Upper lobe of right lung (tissue), 1 donor: ENCODE measurements at regions not wholly inside any gene's neighbourhood (a gene's known extent, or its start where the extent isn't known, plus 50 kb on each side); places are given as distances from the start of the nearest gene placed in this dataset.
"Not testable (repeated sequence)": the region's sequence is repeated elsewhere in the genome, so short reads cannot be mapped to it uniquely, and the experiment has no call there.

ENCODE experiments used
- ATAC-seq: fragments of 200-7000 bp; cut with Tn5 transposase; one replicate; pipeline ENCODE4 v1.9.1; 2020; ENCODE audit warnings: mild to moderate bottlenecking, moderate library complexity
- DNase-seq: peaks from one replicate; pipeline ENCODE4 v3.0.0-alpha.2; 2020
- H3K27ac ChIP-seq: fragments of 200-600 bp; one replicate; pipeline ENCODE4 v1.8.0; 2022
- H3K27me3 ChIP-seq: fragments of 200-600 bp; one replicate; pipeline ENCODE4 v1.8.0; 2022; ENCODE audit warnings: mild to moderate bottlenecking
- H3K36me3 ChIP-seq: fragments of 200-600 bp; one replicate; pipeline ENCODE4 v1.8.0; 2022
- H3K4me1 ChIP-seq: fragments of 200-600 bp; one replicate; pipeline ENCODE4 v1.8.0; 2022
- H3K4me3 ChIP-seq: fragments of 200-600 bp; one replicate; pipeline ENCODE4 v1.8.0; 2022; ENCODE audit warnings: mild to moderate bottlenecking
- H3K9me3 ChIP-seq: fragments of 200-600 bp; one replicate; pipeline ENCODE4 v1.8.0; 2022
- CTCF ChIP-seq: fragments of 200-600 bp; IDR thresholded peaks from one replicate; pipeline ENCODE4 v1.8.0; 2022; ENCODE audit warnings: antibody characterized with exemption
- intact Hi-C: fragments of 100-400 bp; cut with DNase I; formaldehyde crosslinking; loops from one replicate; pipeline ENCODE4 v1.11.0; 2022
- donor health status: DM: no; HTN: yes; CAD: no; lungs with severe emphysema.

GRCh38 chr9:22214021-22214420 is 204.9 kb upstream of the CDKN2B start:
- intact Hi-C loops, result no loop called here
- Histone ChIP-seq H3K4me3 (no peak overlapping the region), H3K27me3 (no peaks in the 10 kb centered on the region), H3K4me1 (peaks cover 9% of the 10 kb centered on the region), H3K9me3 (no peaks in the 10 kb centered on the region), H3K36me3 (no peaks in the 10 kb centered on the region), H3K27ac (no peak overlapping the region)
- ATAC-seq (no peak), DNase-seq (no peak)
- TF ChIP-seq CTCF, result no peak

GRCh38 chr9:22214497-22215031 is 205.5 kb upstream of the CDKN2B start:
- H3K9me3 ChIP-seq, result no peaks in the 10 kb centered on the region
- no peaks in the 10 kb centered on the region for H3K36me3 ChIP-seq
- no peaks in the 10 kb centered on the region for H3K27me3 ChIP-seq
- no peak overlapping the region for H3K27ac ChIP-seq
- ATAC-seq (no peak), DNase-seq (no peak)
- TF ChIP-seq CTCF, result no peak
- intact Hi-C loops, result no loop called here
- peaks cover 9% of the 10 kb centered on the region for H3K4me1 ChIP-seq
- H3K4me3 ChIP-seq, result no peak overlapping the region

GRCh38 chr9:22215521-22215920 is 206.4 kb upstream of the CDKN2B start:
- no peak for TF ChIP-seq CTCF

DNA sequence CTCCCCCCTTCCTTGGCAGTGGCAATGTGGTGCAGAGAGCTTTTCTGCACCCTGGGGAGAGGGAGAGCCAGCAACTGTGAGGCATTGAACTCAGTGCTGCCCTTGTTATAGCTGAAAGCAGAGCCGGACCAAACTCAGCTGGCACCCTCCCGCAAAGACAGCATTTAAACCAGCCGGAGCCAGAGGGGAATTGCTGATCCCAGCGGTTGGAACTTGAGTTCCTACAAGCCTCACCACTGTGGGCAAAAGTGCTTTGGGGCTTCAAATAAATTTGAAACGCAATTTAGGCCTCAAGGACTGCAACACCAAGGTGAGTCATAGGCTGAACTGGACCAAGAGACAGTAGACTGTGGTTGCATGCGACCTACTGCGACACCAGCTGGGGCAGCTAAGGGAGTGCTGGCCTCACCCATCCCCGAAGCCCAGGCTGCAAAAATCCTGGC is 207.6 kb upstream of the CDKN2B start:
- H3K4me3 ChIP-seq, result no peak overlapping the region
- no peak for TF ChIP-seq CTCF
- ATAC-seq, result no peak
- H3K27ac ChIP-seq, result no peak overlapping the region
- no peaks in the 10 kb centered on the region for H3K9me3 ChIP-seq
- no peaks in the 10 kb centered on the region for H3K36me3 ChIP-seq
- H3K27me3 ChIP-seq, result no peaks in the 10 kb centered on the region
- no peak for DNase-seq
- intact Hi-C loops, result no loop called here
- H3K4me1 ChIP-seq, result peaks cover 5% of the 10 kb centered on the region

More at GRCh38 chr9:22215521-22215920, 206.4 kb upstream of the CDKN2B start:
- no peak overlapping the region for H3K27ac ChIP-seq
- H3K4me3 ChIP-seq, result no peak overlapping the region
- H3K9me3 ChIP-seq, result no peaks in the 10 kb centered on the region
- DNase-seq (no peak), ATAC-seq (no peak)
- H3K36me3 ChIP-seq, result no peaks in the 10 kb centered on the region
- H3K4me1 ChIP-seq, result peaks cover 9% of the 10 kb centered on the region
- intact Hi-C loops, result no loop called here
- H3K27me3 ChIP-seq, result no peaks in the 10 kb centered on the region

DNA sequence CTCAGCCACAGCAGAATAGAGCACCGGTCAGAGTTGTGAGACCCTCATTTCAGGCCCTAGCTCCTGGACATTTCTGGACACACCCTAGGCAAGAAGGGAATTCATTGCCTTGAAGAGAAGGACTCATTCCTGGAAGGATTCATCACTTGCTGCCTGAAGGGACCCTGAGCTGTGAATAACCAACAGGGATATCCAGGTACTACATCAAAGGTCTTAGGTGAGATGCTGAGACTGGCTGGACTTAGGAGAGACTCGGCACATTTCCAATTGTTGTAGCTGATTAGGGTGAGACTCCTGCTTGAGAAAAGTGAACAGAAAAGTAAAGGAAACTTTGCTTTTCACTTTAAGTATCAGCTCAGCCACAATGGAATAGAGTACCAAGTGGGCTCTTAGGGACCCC is 208.1 kb upstream of the CDKN2B start:
- Histone ChIP-seq H3K9me3 (no peaks in the 10 kb centered on the region), H3K36me3 (no peaks in the 10 kb centered on the region), H3K27me3 (no peaks in the 10 kb centered on the region), H3K4me3 (no peak overlapping the region), H3K27ac (no peak overlapping the region), H3K4me1 (peaks cover under 1% of the 10 kb centered on the region)
- no peak for TF ChIP-seq CTCF
- ATAC-seq (no peak), DNase-seq (no peak)
- intact Hi-C loops, result no loop called here

DNA sequence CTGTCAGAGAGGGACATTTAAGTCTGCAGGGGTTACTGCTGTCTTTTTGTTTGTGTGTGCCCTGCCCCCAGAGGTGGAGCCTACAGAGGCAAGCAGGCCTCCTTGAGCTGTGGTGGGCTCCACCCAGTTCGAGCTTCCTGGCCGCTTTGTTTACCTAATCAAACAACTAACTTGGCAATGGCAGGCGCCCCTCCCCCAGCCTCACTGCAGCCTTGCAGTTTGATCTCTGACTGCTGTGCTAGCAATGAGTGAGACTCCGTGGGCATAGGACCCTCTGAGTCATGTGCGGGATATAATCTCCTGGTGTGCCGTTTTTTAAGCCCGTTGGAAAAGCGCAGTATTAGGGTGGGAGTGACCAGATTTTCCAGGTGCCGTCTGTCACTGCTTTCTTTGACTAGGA is 216.8 kb upstream of the CDKN2B start:
- H3K4me3 ChIP-seq, H3K27me3 ChIP-seq, DNase-seq, intact Hi-C loops, H3K4me1 ChIP-seq, ATAC-seq, H3K36me3 ChIP-seq, H3K9me3 ChIP-seq, H3K27ac ChIP-seq: not testable (repeated sequence)
